ENCODE measurements at regions not wholly inside any gene's neighbourhood (a gene's known extent, or its start where the extent isn't known, plus 50 kb on each side); places are given as distances from the start of the nearest gene placed in this dataset.

GRCh38 chr10:129120441-129120840 lies 346.6 kb upstream of the MGMT start (continued):
- TF ChIP-seq, protein P1, sequence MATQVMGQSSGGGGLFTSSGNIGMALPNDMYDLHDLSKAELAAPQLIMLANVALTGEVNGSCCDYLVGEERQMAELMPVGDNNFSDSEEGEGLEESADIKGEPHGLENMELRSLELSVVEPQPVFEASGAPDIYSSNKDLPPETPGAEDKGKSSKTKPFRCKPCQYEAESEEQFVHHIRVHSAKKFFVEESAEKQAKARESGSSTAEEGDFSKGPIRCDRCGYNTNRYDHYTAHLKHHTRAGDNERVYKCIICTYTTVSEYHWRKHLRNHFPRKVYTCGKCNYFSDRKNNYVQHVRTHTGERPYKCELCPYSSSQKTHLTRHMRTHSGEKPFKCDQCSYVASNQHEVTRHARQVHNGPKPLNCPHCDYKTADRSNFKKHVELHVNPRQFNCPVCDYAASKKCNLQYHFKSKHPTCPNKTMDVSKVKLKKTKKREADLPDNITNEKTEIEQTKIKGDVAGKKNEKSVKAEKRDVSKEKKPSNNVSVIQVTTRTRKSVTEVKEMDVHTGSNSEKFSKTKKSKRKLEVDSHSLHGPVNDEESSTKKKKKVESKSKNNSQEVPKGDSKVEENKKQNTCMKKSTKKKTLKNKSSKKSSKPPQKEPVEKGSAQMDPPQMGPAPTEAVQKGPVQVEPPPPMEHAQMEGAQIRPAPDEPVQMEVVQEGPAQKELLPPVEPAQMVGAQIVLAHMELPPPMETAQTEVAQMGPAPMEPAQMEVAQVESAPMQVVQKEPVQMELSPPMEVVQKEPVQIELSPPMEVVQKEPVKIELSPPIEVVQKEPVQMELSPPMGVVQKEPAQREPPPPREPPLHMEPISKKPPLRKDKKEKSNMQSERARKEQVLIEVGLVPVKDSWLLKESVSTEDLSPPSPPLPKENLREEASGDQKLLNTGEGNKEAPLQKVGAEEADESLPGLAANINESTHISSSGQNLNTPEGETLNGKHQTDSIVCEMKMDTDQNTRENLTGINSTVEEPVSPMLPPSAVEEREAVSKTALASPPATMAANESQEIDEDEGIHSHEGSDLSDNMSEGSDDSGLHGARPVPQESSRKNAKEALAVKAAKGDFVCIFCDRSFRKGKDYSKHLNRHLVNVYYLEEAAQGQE (IDR thresholded peaks at IDR 0.05; ENCODE audit: borderline replicate concordance in 1 of 2, low read depth in 1 of 2, low read length in 2 of 2), result no peak
- TF ChIP-seq ARID2 (CRISPR knock-in tag; IDR thresholded peaks at IDR 0.05; ENCODE audit: borderline replicate concordance) (no peak), SP5 (CRISPR knock-in tag; IDR thresholded peaks at IDR 0.05; ENCODE audit: borderline replicate concordance, low read depth) (no peak), LCORL (IDR thresholded peaks at IDR 0.05) (no peak), LCORL (CRISPR knock-in tag; IDR thresholded peaks at IDR 0.05) (no peak), CBX1 (IDR thresholded peaks at IDR 0.05; ENCODE audit: low read depth) (no peak)

GRCh38 chr10:129122846-129123245 lies 344.2 kb upstream of the MGMT start:
- no peak for DNase-seq (ENCODE audit: low spot score)
- no TSS peak for BruUV-seq (replicated peaks)
- Histone ChIP-seq H3K4me1 (ENCODE audit: insufficient read depth, low read length) (no peaks in the 10 kb centered on the region), H2AFZ (ENCODE audit: low read length) (no peak overlapping the region), H3K36me3 (replicated peaks in 1 of 2; ENCODE audit: control insufficient read depth in 1 of 2, insufficient read depth in 2 of 2, low read length in 2 of 2) (no peaks in the 10 kb centered on the region), H3K27me3 (ENCODE audit: control insufficient read depth in 1 of 2, insufficient read depth in 2 of 2, low read length in 2 of 2) (no peaks in the 10 kb centered on the region), H3K4me3 (replicated peaks in 1 of 3; ENCODE audit: insufficient read depth in 1 of 3, low read depth in 2 of 3, low read length in 3 of 3) (no peak overlapping the region), H3K79me2 (ENCODE audit: insufficient read depth, low read length) (no peaks in the 10 kb centered on the region), H3K9ac (ENCODE audit: insufficient read depth, low read depth, low read length) (no peak overlapping the region), H3K9me3 (ENCODE audit: low read length) (no peaks in the 10 kb centered on the region), H3K27ac (ENCODE audit: extremely low read length, insufficient read depth, low read length) (no peak overlapping the region), H4K20me1 (ENCODE audit: insufficient read depth, low read length) (no peaks in the 10 kb centered on the region), H3K4me2 (ENCODE audit: low read depth, low read length) (no peak overlapping the region)
- no peak for TF ChIP-seq ZNF674 (CRISPR knock-in tag; IDR thresholded peaks at IDR 0.05; ENCODE audit: low read depth)
- TF ChIP-seq JDP2 (CRISPR knock-in tag; IDR thresholded peaks at IDR 0.05; ENCODE audit: borderline replicate concordance), result no peak
- TF ChIP-seq ZNF512B (CRISPR knock-in tag; IDR thresholded peaks at IDR 0.05; ENCODE audit: borderline replicate concordance), result no peak
- TF ChIP-seq, protein P2, sequence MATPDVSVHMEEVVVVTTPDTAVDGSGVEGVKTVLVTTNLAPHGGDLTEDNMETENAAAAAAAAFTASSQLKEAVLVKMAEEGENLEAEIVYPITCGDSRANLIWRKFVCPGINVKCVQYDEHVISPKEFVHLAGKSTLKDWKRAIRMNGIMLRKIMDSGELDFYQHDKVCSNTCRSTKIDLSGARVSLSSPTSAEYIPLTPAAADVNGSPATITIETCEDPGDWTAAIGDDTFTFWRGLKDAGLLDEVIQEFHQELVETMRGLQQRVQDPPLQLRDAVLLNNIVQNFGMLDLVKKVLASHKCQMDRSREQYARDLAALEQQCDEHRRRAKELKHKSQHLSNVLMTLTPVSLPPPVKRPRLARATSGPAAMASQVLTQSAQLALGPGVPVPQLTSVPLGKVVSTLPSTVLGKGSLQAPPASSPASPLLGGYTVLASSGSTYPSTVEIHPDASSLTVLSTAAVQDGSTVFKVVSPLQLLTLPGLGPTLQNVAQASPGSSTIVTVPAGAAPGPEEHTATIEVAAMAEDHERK (CRISPR knock-in tag; IDR thresholded peaks at IDR 0.05; ENCODE audit: low read depth), result no peak
- no peak for TF ChIP-seq HHEX (CRISPR knock-in tag; IDR thresholded peaks at IDR 0.05)
- TF ChIP-seq GZF1 (CRISPR knock-in tag; IDR thresholded peaks at IDR 0.05), result no peak
- TF ChIP-seq ZKSCAN1 (IDR thresholded peaks at IDR 0.05; ENCODE audit: low read length), result no peak
- no peak for FAIRE-seq
- in situ Hi-C loops (cut with HindIII; ENCODE audit: extremely low pct_ligation_motif_present, low pct_unique_long_range_greater_than_20kb) (no loop called here), intact Hi-C loops (cut with micrococcal nuclease; ENCODE audit: unreplicated experiment) (no loop called here)
- WGBS (ENCODE audit: low lambda C conversion rate), result 0% methylated on average over 1 of the region's 3 CpGs
- CTCF ChIA-PET (ENCODE audit: low intra/inter-chr PET ratio, low total read pairs), result no interaction called here
- no peak for ATAC-seq
- POLR2A ChIA-PET, result no interaction called here

Measured in HepG2 (cell line).